SK-N-SH (cell line): ENCODE measurements at regions not wholly inside any gene's neighbourhood (a gene's known extent, or its start where the extent isn't known, plus 50 kb on each side); places are given as distances from the start of the nearest gene placed in this dataset.

Experiments
- CTCF ChIP-seq: fragments of 200-600 bp; sonication (generic); IDR thresholded peaks from 2 replicates; pipeline ENCODE4 v1.6.1; 2017; ENCODE audit warnings: antibody characterized with exemption, mild to moderate bottlenecking, moderate library complexity
- EP300 ChIP-seq, 2 experiments: IDR thresholded peaks; 2 replicates each; pipeline versions ENCODE4 v1.4.0 to v1.6.1; 2012; ENCODE audit warnings: borderline replicate concordance in 1 of 2, low read depth in 1 of 2, low read length in 1 of 2
- FOSL2 ChIP-seq: IDR thresholded peaks from 2 replicates; pipeline ENCODE4 v1.4.0; 2012; ENCODE audit warnings: low read depth, mild to moderate bottlenecking, moderate library complexity, borderline replicate concordance
- FOXM1 ChIP-seq: IDR thresholded peaks from 2 replicates; pipeline ENCODE4 v1.4.0; 2012; ENCODE audit warnings: low read depth, mild to moderate bottlenecking
- JUND ChIP-seq: IDR thresholded peaks from 2 replicates; pipeline ENCODE4 v1.4.0; 2012
- MEF2A ChIP-seq: IDR thresholded peaks from 2 replicates; pipeline ENCODE4 v1.4.0; 2012; ENCODE audit warnings: low read depth, borderline replicate concordance
- POLR2AphosphoS5 ChIP-seq: IDR thresholded peaks from 2 replicates; pipeline ENCODE4 v1.6.1; 2012; ENCODE audit warnings: low read depth, low read length
- RFX5 ChIP-seq: IDR thresholded peaks from 2 replicates; pipeline ENCODE4 v1.6.1; 2012; ENCODE audit warnings: mild to moderate bottlenecking, improper control_type of control experiment, low read length
- RXRA ChIP-seq: IDR thresholded peaks from 2 replicates; pipeline ENCODE4 v1.4.0; 2012; ENCODE audit warnings: low read depth, mild to moderate bottlenecking, borderline replicate concordance
- TAF1 ChIP-seq: IDR thresholded peaks from 2 replicates; pipeline ENCODE4 v1.6.1; 2012; ENCODE audit warnings: low read depth, mild to moderate bottlenecking, low read length, moderate library complexity, borderline replicate concordance
- TCF12 ChIP-seq: IDR thresholded peaks from 2 replicates; pipeline ENCODE4 v1.4.0; 2012
- USF1 ChIP-seq: IDR thresholded peaks from 2 replicates; pipeline ENCODE4 v1.4.0; 2012; ENCODE audit warnings: low read depth, borderline replicate concordance

- TF ChIP-seq CTCF (no peak), JUND (no peak), EP300 (IDR thresholded peaks at IDR 0.05; ENCODE audit: borderline replicate concordance in 1 of 2, low read depth in 1 of 2, low read length in 1 of 2) (no peak), RXRA (no peak), MEF2A (no peak), FOSL2 (no peak), TAF1 (no peak), TCF12 (no peak), RFX5 (no peak), POLR2AphosphoS5 (no peak), USF1 (no peak), FOXM1 (no peak)
Measured at GRCh38 chr5:10168254-10168653, 81.4 kb downstream of the ATPSCKMT start.
